Neuronal stem cell (in vitro differentiated cells): ENCODE measurements at regions not wholly inside any gene's neighbourhood (a gene's known extent, or its start where the extent isn't known, plus 50 kb on each side); places are given as distances from the start of the nearest gene placed in this dataset.

Source experiments
- DNase-seq: peaks from one replicate; pipeline ENCODE4 v3.0.0-alpha.2; 2013; ENCODE audit warnings: low spot score
- H2AFZ ChIP-seq: one replicate; pipeline ENCODE4 v1.6.1; 2013; ENCODE audit warnings: mild to moderate bottlenecking, low read length, inconsistent platforms
- H2AK5ac ChIP-seq: 2 replicates; pipeline ENCODE4 v1.6.1; 2013; ENCODE audit warnings: low read depth, mild to moderate bottlenecking, inconsistent platforms, low read length, moderate library complexity, mixed read lengths
- H2BK120ac ChIP-seq: 2 replicates; pipeline ENCODE4 v1.6.1; 2013; ENCODE audit warnings: low read depth, mild to moderate bottlenecking, inconsistent platforms, low read length, moderate library complexity, mixed read lengths
- H2BK12ac ChIP-seq: one replicate; pipeline ENCODE4 v1.6.1; 2013; ENCODE audit warnings: low read length, inconsistent platforms
- H2BK15ac ChIP-seq: 2 replicates; pipeline ENCODE4 v1.6.1; 2013; ENCODE audit warnings: mild to moderate bottlenecking, low read length, inconsistent platforms, mixed read lengths
- H2BK5ac ChIP-seq: one replicate; pipeline ENCODE4 v1.6.1; 2013; ENCODE audit warnings: inconsistent platforms, mild to moderate bottlenecking, low read length, moderate library complexity
- H3K14ac ChIP-seq: one replicate; pipeline ENCODE4 v1.6.1; 2013; ENCODE audit warnings: low read length, inconsistent platforms
- H3K18ac ChIP-seq: 2 replicates; pipeline ENCODE4 v1.6.1; 2013; ENCODE audit warnings: low read length, inconsistent platforms
- H3K23ac ChIP-seq: 2 replicates; pipeline ENCODE4 v1.6.1; 2013; ENCODE audit warnings: low read depth, mild to moderate bottlenecking, mixed read lengths, low read length, inconsistent platforms; ENCODE audit not compliant: poor library complexity
- H3K27ac ChIP-seq: replicated peaks from 3 replicates; pipeline ENCODE4 v1.5.1; 2013; ENCODE audit warnings: low read length, inconsistent platforms
- H3K27me3 ChIP-seq, 3 experiments: 2 replicates each; pipeline ENCODE4 v1.6.1; 2013; ENCODE audit warnings: low read length in 3 of 3, mild to moderate bottlenecking in 2 of 3, inconsistent platforms in 1 of 3, low read depth in 1 of 3, mixed read lengths in 1 of 3, moderate library complexity in 1 of 3; ENCODE audit not compliant: control insufficient read depth in 3 of 3, insufficient read depth in 3 of 3
- H3K36me3 ChIP-seq, 2 donors: replicated peaks in 1 of 2; 2 replicates each; pipeline ENCODE4 v1.6.1; 2013; ENCODE audit warnings: low read length in 2 of 2; ENCODE audit not compliant: control insufficient read depth in 2 of 2, insufficient read depth in 2 of 2
- H3K4ac ChIP-seq: 2 replicates; pipeline ENCODE4 v1.6.1; 2013; ENCODE audit warnings: inconsistent platforms, mild to moderate bottlenecking, low read length, moderate library complexity
- H3K4me1 ChIP-seq, 2 donors: 1 replicate in 1 of 2; 2 replicates in 1 of 2; pipeline ENCODE4 v1.6.1; 2013; ENCODE audit warnings: low read length in 2 of 2, low read depth in 1 of 2; ENCODE audit not compliant: control insufficient read depth in 2 of 2, insufficient read depth in 1 of 2
- H3K4me2 ChIP-seq: one replicate; pipeline ENCODE4 v1.6.1; 2013; ENCODE audit warnings: mild to moderate bottlenecking, low read length, inconsistent platforms; ENCODE audit not compliant: insufficient read depth, poor library complexity, severe bottlenecking
- H3K4me3 ChIP-seq, 2 donors: 2 replicates each; pipeline ENCODE4 v1.5.1; 2013; ENCODE audit warnings: low read length in 2 of 2, mild to moderate bottlenecking in 2 of 2, inconsistent platforms in 1 of 2, moderate library complexity in 1 of 2
- H3K79me1 ChIP-seq: one replicate; pipeline ENCODE4 v1.6.1; 2013; ENCODE audit warnings: low read depth, mild to moderate bottlenecking, inconsistent platforms, low read length, moderate library complexity
- H3K9ac ChIP-seq: one replicate; pipeline ENCODE4 v1.6.1; 2013; ENCODE audit warnings: mild to moderate bottlenecking, low read depth, low read length, inconsistent platforms; ENCODE audit not compliant: poor library complexity
- H3K9me3 ChIP-seq, 2 donors: replicated peaks in 1 of 2; 2 replicates each; pipeline versions ENCODE3 to v1.6.1; 2013; ENCODE audit warnings: low read length in 2 of 2, mild to moderate bottlenecking in 2 of 2, inconsistent platforms in 1 of 2, low read depth in 1 of 2, mixed read lengths in 1 of 2, moderate library complexity in 1 of 2; ENCODE audit not compliant: control insufficient read depth in 2 of 2, insufficient read depth in 1 of 2
- H4K8ac ChIP-seq: one replicate; pipeline ENCODE4 v1.6.1; 2013; ENCODE audit warnings: low read depth, mild to moderate bottlenecking, inconsistent platforms, low read length, moderate library complexity
- H4K91ac ChIP-seq: one replicate; pipeline ENCODE4 v1.6.1; 2013; ENCODE audit warnings: low read length, low read depth, mild to moderate bottlenecking, inconsistent platforms; ENCODE audit not compliant: poor library complexity
- WGBS, 2 donors: extraction: QIAGEN DNeasy Blood & Tissue Kit; methylation state at CpG; one replicate each; pipeline ENCODE4 v1.1.7; 2013; ENCODE audit warnings: missing lambda C conversion rate in 2 of 2, mixed read lengths in 1 of 2; ENCODE audit not compliant: insufficient read length in 2 of 2, insufficient replicate concordance in 1 of 2; ENCODE audit errors: extremely low coverage in 2 of 2; 5-methylcytosine and 5-hydroxymethylcytosine counted together

DNA sequence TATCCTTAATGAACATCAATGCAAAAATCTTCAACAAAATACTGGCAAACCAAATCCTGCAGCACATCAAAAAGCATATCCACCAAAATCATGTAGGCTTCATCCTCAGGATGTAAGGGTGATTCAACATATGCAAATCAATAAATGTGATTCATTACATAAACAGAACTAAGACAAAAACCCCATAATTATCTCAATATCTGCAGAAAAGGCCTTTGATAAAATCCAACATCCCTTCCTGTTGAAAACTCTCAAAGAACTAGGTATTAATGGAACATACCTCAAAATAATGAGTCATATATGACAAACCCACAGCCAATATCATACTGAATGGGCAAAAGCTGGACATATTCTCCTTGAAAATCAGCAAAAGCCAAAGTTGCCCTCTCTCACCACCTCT lies 54.6 kb upstream of the DEPDC1 start:
- H3K14ac ChIP-seq = no peak overlapping the region
- DNase-seq = no peak
- peaks cover 0 to 3% of the 10 kb centered on the region in 2 donors for H3K9me3 ChIP-seq
- H2BK120ac ChIP-seq = no peak overlapping the region
- no peak overlapping the region for H3K4me3 ChIP-seq
- H3K36me3 ChIP-seq = no peaks in the 10 kb centered on the region
- H3K79me1 ChIP-seq = no peaks in the 10 kb centered on the region
- H4K91ac ChIP-seq = no peak overlapping the region
- H2AK5ac ChIP-seq = no peak overlapping the region
- no peak overlapping the region for H3K4me2 ChIP-seq
- no peak overlapping the region for H2BK15ac ChIP-seq
- no peak overlapping the region for H3K9ac ChIP-seq
- no peak overlapping the region for H3K4ac ChIP-seq
- H3K23ac ChIP-seq = no peak overlapping the region
- no peaks in the 10 kb centered on the region for H3K27me3 ChIP-seq
- no peaks in the 10 kb centered on the region for H3K4me1 ChIP-seq
- H2BK12ac ChIP-seq = no peak overlapping the region
- no peak overlapping the region for H3K18ac ChIP-seq
- no peak overlapping the region for H3K27ac ChIP-seq
- H2AFZ ChIP-seq = no peak overlapping the region
- H4K8ac ChIP-seq = no peak overlapping the region
- no peak overlapping the region for H2BK5ac ChIP-seq

DNA sequence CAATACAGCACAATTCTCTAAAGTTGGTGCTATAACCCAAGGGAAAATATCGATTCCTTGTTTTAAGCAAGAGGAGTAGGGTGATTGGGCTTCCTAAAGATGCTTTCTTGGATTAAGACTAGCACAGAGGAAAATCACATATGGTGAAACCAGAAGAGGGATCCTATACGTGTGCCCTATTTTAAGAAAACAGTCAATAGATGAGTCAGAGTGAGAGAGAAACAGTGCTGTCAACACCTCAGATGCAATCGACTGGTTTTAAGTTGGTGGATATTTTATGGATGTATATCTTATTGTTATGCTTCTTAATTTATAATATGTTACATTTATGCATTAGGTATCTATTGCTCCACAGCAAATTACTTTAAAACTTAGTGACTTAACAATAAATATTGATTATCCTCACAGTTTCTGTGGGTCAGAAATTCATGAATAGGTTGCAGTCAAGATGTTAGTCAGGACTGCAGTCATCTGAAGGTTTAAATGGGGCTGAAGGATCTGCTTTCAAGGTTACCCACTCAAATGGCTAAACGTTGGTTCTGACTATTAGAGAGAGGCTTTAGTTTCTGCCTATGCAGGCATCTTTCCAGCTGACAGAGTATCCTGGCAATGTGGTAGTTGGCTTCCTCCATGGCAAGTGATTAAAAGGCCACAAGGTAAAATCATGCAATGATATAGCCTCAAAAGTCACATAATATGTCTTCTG lies 61.6 kb upstream of the DEPDC1 start:
- Histone ChIP-seq H3K27ac (no peak overlapping the region), H3K18ac (no peak overlapping the region), H2BK15ac (no peak overlapping the region), H3K79me1 (no peaks in the 10 kb centered on the region), H3K27me3 (no peaks in the 10 kb centered on the region), H2BK5ac (no peak overlapping the region), H3K36me3 (no peaks in the 10 kb centered on the region), H3K4me3 (no peak overlapping the region), H2BK12ac (no peak overlapping the region), H3K9ac (no peak overlapping the region), H3K23ac (no peak overlapping the region), H3K4ac (no peak overlapping the region), H3K14ac (no peak overlapping the region), H2AFZ (no peak overlapping the region), H4K91ac (no peak overlapping the region), H3K9me3 (no peaks in the 10 kb centered on the region), H4K8ac (no peak overlapping the region), H3K4me2 (no peak overlapping the region), H3K4me1 (no peaks in the 10 kb centered on the region), H2AK5ac (no peak overlapping the region), H2BK120ac (no peak overlapping the region)
- no peak for DNase-seq
- whole genome bisulfite sequencing, 2 donors = no CpG with 5 or more reads among the region's 4 CpGs

DNA sequence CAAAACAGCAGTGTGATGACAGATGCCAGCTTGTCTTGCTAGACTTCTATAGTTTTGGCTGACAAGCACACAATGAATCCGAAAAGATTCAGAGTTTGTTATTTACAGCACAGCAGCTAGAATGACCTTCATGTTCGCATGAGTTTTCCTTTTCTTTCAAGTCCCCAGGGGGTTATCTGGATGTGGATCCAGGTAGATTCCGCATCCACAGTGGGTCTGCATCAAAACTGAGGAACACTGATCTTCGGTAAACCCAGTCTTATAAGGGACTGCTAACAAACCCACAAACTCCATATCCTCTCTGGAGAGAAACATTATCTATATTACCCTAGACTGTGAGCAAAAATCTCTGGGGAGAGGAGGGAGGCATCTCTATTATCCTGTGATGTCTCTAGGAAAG lies 69.0 kb upstream of the DEPDC1 start:
- H3K9ac ChIP-seq = no peak overlapping the region
- DNase-seq = no peak
- H3K14ac ChIP-seq = no peak overlapping the region
- H3K4me2 ChIP-seq = no peak overlapping the region
- H4K91ac ChIP-seq = no peak overlapping the region
- no peak overlapping the region for H2BK120ac ChIP-seq
- H3K79me1 ChIP-seq = no peaks in the 10 kb centered on the region
- no peak overlapping the region for H2AK5ac ChIP-seq
- no peak overlapping the region for H3K4me3 ChIP-seq
- H3K27ac ChIP-seq = no peak overlapping the region
- no peak overlapping the region for H2BK15ac ChIP-seq
- H2BK5ac ChIP-seq = no peak overlapping the region
- H2AFZ ChIP-seq = peak overlapping the region; percentile 33
- H3K18ac ChIP-seq = no peak overlapping the region
- no peak overlapping the region for H3K4ac ChIP-seq
- H3K9me3 ChIP-seq = no peaks in the 10 kb centered on the region
- WGBS, 2 donors = no CpG with 5 or more reads among the region's 4 CpGs
- peaks cover 0 to 3% of the 10 kb centered on the region in 2 donors for H3K4me1 ChIP-seq
- no peak overlapping the region for H4K8ac ChIP-seq
- H3K27me3 ChIP-seq = peaks cover 0 to 3% (median 0%) of the 10 kb centered on the region in 3 experiments
- H3K36me3 ChIP-seq = no peaks in the 10 kb centered on the region
- no peak overlapping the region for H2BK12ac ChIP-seq
- H3K23ac ChIP-seq = no peak overlapping the region

DNA sequence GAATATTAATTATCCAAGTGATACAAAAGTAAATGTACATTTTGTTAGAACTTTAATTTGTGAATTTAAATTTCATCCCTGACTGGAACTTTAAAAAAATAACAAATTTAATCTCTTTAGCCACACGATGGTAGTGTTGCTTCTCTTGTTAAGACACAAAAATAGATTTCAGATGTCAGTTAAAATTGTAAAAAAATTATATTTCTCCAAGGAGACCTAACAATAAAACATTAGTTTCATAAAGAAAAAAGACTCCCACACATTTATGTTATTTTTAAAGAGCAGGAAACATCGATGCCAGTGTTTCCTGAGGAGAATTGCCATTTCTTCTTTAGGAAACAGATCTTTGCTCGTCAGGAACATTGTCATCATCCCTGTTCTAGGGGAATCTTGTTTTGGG lies 74.0 kb upstream of the DEPDC1 start:
- no peak overlapping the region for H4K8ac ChIP-seq
- H4K91ac ChIP-seq = no peak overlapping the region
- H3K36me3 ChIP-seq = no peaks in the 10 kb centered on the region
- no peak overlapping the region for H3K4me3 ChIP-seq
- no peak overlapping the region for H3K9ac ChIP-seq
- no peak overlapping the region for H3K4ac ChIP-seq
- H2BK15ac ChIP-seq = no peak overlapping the region
- WGBS, 2 donors = no CpG with 5 or more reads among the region's 3 CpGs
- no peaks in the 10 kb centered on the region for H3K4me1 ChIP-seq
- peaks cover 0 to 3% (median 0%) of the 10 kb centered on the region in 3 experiments for H3K27me3 ChIP-seq
- DNase-seq = no peak
- H3K18ac ChIP-seq = no peak overlapping the region
- H3K4me2 ChIP-seq = no peak overlapping the region
- no peak overlapping the region for H2BK120ac ChIP-seq
- no peak overlapping the region for H2BK12ac ChIP-seq
- H3K9me3 ChIP-seq = no peaks in the 10 kb centered on the region
- H2AFZ ChIP-seq = no peak overlapping the region
- no peak overlapping the region for H2BK5ac ChIP-seq
- no peaks in the 10 kb centered on the region for H3K79me1 ChIP-seq
- H2AK5ac ChIP-seq = no peak overlapping the region
- H3K23ac ChIP-seq = no peak overlapping the region
- no peak overlapping the region for H3K27ac ChIP-seq
- H3K14ac ChIP-seq = no peak overlapping the region
